GM18907 (cell line): ENCODE measurements at regions not wholly inside any gene's neighbourhood (a gene's known extent, or its start where the extent isn't known, plus 50 kb on each side); places are given as distances from the start of the nearest gene placed in this dataset.
"Not testable (repeated sequence)": the region's sequence is repeated elsewhere in the genome, so short reads cannot be mapped to it uniquely, and the experiment has no call there.

ENCODE experiments used
- ATAC-seq: cut with Tn5 transposase; IDR thresholded peaks from one replicate; pipeline ENCODE4 v1.9.1; 2021; ENCODE audit warnings: mild to moderate bottlenecking, moderate library complexity; ENCODE audit not compliant: unreplicated experiment

DNA sequence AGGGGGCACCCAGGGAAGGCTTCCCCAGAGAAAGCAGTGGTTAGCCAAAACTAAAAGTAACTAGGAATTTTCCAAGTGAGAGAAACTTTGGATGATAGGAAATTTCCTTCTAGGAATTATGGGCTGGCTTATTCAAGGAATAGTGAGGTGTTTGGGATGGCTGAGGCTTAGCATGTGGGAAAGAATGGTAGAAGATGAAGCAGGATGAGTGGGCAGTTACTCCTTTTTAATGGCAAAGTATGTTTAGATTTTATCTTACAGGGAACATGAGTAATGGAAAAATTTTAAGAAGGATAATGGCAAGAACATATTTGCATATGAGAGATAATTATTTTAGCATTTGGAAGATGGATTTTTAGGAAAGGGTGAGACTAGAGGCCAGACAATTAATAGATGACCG lies 197.6 kb downstream of the SLC38A4 start:
- no peak for ATAC-seq

DNA sequence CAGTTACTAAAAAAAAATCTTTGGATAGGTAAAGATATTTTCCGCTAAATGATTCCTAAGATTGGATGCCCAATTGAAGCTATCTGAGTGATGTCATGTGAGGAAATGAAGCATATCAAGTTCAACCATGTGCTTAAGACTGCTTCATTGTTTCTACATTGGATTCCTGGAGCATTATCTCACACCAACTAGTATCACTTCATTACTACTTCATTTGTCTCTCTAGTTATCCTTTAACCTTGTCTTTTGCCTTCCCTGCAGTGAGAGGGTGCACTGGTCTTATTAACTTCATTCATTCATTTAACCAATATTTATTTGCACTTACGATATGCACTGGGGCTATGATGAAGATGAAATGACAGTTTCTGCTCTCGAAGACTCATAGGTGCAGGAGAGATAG lies 198.1 kb downstream of the SLC38A4 start:
- ATAC-seq: no peak

DNA sequence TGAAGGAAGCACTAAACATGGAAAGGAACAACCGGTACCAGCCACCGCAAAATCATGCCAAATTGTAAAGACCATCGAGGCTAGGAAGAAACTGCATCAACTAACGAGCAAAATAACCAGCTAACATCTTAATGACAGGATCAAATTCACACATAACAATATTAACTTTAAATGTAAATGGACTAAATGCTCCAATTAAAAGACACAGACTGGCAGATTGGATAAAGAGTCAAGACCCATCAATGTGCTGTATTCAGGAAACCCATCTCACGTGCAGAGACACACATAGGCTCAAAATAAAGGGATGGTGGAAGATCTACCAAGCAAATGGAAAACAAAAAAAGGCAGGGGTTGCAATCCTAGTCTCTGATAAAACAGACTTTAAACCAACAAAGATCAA lies 206.3 kb downstream of the SLC38A4 start:
- not testable (repeated sequence) for ATAC-seq

DNA sequence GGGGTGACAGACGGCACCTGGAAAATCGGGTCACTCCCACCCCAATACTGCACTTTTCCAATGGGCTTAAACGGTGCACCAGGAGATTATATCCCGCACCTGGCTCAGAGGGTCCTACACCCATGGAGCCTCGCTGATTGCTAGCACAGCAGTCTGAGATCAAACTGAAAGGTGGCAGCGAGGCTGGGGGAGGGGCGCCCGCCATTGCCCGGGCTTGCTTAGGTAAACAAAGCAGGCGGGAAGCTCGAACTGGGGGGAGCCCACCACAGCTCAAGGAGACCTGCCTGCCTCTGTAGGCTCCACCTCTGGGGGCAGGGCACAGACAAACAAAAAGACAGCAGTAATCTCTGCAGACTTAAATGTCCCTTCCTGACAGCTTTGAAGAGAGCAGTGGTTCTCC lies 208.1 kb downstream of the SLC38A4 start:
- ATAC-seq: not testable (repeated sequence)

DNA sequence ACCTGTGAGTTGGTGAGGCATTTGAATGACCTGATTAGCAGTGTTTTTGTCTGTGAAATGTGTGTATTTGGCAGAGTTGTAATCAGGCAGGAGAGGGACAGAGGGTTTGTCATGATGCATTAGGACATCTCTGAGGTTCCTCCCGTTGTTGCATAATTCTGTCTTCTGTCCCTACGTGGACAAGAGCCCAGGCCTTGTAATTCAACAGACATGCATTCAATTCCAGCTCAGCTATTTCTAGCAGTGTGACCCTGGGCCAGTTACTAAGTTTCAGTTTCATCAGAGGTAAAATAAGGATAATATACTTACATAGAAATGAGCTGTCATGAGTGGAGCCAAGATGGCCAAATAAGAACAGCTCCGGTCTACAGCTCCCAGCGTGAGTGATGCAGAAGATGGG lies 208.6 kb downstream of the SLC38A4 start:
- no peak for ATAC-seq

- ATAC-seq: no peak
Measured at GRCh38 chr12:46610754-46611153, 215.0 kb downstream of the SLC38A4 start.

DNA sequence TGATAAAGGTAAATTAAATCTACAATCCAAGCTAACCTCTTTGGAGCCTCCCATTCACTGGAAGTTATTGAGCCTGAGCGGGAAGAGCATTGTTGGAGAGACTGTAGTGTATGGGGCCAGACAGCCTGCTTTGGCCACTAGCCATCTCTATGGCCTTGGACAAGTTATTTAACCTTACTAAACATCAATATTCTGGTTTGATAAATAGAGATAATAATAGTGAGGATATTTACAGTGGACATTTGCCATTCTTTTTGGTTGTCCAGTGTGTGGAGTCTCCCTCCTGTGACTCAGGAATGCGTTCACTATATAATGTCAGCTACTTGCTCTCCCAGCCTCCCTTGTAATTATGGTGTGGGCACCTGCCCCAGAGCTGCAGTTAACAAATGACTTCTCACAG lies 216.1 kb downstream of the SLC38A4 start:
- ATAC-seq: no peak

- ATAC-seq: no peak
Measured at GRCh38 chr12:46609273-46609623, 216.5 kb downstream of the SLC38A4 start.

DNA sequence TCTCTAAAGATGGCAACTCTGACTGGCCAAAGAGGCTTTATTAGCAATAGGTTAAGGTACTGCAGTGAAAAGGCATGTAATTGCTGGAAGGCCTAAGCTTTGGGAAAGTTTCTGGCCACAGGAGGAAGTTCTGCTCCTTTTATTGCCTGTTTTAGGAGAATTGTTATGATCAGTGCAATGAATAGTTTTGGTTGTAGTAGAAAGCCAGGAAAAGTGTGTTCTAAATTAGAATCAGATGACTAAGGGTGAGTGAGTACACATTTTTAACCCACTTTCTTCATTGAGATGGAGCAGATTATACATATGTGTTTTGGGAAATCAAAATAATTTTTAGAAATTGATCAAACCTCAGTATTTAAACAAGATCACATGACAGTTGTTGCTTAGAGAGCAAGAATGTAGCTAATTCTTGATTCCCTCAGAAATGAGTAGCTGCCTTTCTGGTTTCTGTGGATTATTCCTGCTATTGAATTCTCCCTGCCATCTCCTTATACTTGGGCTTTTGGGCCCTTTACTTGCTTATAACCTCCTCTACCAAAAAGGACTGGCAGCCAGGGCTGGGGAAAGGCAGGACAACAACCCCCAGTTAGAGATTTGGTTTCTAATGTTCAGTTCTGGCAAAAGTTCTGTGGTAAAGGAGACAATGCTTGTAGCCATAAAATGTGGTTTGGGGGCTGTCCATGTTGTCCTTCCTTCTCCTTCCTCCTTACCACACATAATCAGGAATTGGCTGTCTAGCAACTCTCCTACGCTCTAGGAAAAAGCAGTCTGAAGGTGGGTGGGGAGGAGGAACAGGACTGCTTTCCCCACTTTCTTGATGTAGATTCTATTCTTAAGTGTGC lies 217.1 kb downstream of the SLC38A4 start:
- ATAC-seq: no peak

DNA sequence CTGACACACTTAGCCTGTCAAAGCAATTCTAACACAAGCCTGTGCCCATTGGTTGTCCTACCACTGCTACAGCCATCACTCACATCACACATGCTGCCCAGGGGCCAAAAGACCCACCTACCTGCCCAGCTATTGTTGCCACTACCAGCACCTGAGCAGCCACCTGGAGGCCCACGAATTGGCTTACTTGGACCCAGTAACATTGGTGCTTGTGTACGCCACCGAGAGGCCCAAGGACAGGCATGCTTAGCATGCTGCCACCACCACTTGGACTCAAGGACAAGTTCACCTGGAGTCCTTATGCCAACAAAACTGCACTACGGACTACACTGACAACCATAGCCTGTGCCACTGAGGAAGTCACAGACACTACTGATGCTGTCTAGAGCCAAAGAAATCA lies 221.1 kb downstream of the SLC38A4 start:
- ATAC-seq: no peak

DNA sequence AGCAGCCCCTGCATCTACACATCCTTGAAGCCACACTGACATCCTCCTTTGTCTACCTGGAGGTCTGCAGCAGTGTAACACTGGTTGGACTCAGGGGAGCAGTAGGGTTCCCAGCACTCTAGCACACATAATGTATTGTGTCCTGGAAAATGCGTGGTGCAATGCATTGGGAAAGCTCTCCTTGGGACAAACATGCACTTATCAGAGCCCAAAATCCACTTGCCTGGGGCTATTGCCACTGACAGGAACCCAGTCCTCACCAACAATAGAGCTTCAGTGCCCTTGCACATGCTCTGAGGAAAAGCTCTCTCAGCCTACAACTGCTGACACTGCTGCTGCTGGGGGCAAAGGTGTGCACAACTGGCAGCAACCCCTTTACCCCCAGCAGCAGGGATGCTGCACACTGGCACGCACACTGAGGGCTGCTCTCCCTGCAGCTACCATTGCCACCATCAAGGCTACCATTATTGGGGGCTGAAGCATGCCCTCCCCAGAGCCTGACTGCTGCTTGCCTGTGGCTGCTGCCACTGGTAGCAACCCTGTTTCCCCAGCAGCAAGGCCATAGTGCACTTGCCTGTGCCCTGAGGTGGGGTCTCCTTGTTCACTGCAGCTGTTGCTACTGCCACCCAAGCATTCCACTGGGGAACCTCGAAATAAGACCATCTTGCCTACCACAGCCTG lies 221.9 kb downstream of the SLC38A4 start:
- ATAC-seq: no peak

DNA sequence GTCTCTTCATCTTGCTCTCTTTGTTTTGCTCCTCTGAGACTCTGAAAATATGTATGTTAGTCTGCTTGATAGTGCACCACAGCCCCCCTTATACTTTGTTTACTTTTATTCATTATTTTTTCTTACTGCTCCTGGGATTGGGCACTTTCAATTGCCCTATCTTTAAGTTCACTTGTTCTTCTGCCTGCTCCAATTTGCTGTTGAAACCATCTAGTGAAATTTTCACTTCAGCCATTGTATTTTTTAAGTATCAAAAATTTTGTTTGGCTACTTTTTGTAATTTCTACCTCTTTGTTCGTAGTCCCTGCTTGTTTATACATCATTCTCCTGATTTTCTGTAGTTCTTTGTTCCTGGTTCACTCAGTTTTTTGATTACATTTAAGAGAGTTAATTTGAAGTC lies 223.3 kb downstream of the SLC38A4 start:
- no peak for ATAC-seq

DNA sequence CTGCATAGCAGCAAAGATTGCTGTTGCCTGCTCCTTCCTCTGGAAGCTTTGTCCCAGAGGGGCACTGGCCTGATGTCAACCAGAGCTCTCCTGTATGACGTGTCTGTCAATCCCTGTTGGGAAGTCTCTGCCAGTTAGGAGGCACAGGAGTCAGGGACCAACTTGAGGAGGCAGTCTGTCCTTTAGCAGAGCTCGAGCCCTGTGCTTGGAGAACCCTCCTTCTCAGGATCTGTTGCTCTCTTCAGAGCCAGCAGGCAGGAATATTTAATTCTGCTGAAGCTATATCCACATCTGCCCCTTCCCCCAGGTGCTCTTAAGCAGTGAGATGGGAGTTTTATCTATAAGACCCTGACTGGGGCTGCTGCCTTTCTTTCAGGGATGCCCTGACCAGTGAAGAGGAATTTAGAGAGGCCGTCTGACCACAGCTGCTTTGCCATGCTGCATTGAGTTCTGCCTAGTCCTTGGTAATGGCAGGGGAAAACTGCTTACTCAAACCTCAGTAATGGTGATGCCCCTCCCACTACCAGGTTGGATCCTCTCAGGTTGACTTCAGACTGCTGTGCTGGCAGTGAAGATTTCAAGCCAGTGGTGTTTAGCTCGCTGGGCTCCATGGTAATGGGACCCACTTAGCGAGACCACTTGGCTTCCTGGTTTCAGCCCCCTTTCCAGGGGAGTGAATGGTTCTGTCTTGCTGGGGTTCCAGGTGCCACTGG lies 218.6 kb upstream of the SLC38A2 start:
- ATAC-seq: no peak

DNA sequence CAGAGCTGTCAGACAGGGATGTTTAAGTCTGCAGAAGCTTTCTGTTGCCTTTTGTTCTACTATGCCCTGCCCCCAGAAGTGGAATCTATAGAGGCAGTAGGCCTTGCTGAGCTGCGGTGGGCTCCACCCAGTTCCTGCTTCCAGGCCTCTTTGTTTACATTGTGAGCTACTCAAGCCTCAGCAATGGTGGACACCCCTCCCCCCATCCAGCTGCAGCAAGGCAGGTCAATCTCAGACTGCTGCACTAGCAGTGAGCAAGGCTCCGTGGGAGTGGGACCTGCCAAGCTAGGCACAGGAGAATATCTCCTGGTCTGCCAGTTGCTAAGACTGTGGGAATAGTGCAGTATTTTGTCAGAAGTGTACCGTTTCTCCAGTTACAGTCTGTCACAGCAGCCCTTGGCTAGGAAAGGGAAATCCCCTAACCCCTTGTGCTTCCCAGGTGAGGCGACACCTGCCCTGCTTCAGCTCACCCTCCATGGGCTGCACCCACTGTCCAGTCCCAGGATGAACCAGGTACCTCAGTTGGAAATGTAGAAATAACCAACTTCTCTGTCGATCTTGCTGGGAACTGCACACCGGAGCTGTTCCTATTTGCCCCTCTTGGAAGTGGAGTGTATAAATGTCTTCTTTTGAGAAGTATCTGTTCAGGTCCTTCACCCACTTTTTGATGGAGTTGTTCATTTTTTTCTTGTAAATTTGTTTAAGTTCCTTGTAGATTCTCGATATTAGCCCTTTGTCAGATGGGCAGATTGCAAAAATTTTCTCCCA lies 213.5 kb upstream of the SLC38A2 start:
- ATAC-seq: no peak

GRCh38 chr12:46584098-46584497 lies 211.5 kb upstream of the SLC38A2 start:
- not testable (repeated sequence) for ATAC-seq

- not testable (repeated sequence) for ATAC-seq
Measured at GRCh38 chr12:46581990-46582389, 209.4 kb upstream of the SLC38A2 start.

- ATAC-seq: no peak
Measured at GRCh38 chr12:46580445-46580844, 207.9 kb upstream of the SLC38A2 start.

GRCh38 chr12:46579474-46579873 lies 206.9 kb upstream of the SLC38A2 start:
- ATAC-seq: no peak

DNA sequence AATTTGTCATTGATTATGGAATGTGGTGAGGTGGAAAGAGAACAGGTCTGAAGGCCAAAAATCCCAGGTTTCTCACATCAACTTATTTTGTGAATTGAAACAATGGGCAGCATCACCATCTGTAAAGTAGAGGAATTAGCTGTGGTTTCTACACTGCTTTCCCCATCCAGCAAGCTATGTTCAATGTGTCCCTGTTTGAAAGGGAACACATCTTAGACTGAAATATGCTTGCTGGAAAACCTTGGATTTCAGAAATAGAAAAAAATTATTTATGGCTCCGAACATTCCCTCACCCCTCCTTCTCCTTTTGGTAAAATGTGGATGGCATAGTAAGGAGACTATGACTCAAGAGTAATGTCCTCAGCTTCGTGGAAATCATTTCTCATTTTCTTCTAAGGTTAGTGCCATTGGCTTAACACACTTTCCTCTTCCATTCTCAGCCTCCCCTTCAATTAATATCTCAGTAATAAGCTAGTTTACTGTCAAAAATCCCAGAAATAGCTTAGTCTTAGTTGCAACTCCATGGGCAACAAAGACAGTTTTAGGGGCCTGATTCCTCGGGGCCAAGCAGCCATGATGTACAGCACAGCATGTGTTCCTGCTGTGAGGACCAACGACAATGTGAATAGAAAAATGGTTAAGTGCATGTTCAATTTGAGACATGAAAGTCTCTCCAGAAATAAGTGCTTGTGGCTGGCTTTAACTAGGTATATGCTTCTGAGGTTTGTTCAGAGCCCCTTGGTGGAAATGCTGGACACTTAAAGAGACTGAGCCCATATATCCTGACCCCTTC lies 205.8 kb upstream of the SLC38A2 start:
- ATAC-seq: no peak

DNA sequence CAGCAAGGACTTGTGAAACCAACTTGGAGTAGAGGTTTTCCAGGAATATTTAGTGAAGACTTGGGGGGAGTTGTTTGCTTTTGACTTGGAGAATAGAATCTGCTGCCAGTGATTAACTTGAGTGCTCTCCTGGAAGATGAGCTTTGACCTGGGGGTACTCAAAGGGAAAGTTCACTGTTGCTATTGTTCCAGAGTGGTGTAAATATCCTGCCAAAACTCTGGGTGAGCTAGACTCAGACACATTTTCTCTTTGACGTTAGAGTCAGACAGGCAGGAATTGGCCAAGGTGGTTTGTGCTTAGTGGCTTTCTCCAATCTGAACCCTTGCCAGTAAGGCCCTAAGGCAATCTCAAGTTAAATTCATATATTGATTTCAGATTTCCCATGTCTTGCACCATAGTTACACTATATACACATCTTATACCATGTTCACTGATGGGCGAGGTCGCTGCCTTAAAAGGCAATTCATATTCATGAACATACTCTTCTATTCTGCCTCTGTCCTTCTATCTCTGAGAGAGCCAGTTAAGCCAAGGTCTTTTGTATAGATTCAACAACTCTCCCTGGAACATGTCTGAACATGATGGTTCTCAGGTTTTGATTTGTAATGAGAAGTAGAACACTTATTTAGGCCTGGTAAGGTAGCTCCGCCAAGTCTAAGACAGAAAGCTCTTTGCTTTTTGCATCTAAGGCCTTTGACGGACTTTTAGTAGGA lies 204.6 kb upstream of the SLC38A2 start:
- no peak for ATAC-seq
